Keratinocyte (primary cell): ENCODE measurements at regions not wholly inside any gene's neighbourhood (a gene's known extent, or its start where the extent isn't known, plus 50 kb on each side); places are given as distances from the start of the nearest gene placed in this dataset.
"Not testable (repeated sequence)": the region's sequence is repeated elsewhere in the genome, so short reads cannot be mapped to it uniquely, and the experiment has no call there.

Experiments
- DNase-seq: peaks from one replicate; pipeline ENCODE4 v3.0.0-alpha.2; 2011; ENCODE audit warnings: low read depth, missing footprints, low spot score
- FAIRE-seq: peaks from 2 replicates; lab custom pipeline; 2011; peaks lifted over from hg19 to GRCh38; lab: Jason Lieb, UNC
- H2AFZ ChIP-seq: 2 replicates; pipeline ENCODE4 v1.6.0; 2012; ENCODE audit warnings: low read length, control low read depth, inconsistent platforms; ENCODE audit not compliant: control insufficient read depth
- H3K27ac ChIP-seq: 2 replicates; pipeline ENCODE4 v1.5.1; 2011; ENCODE audit warnings: low read length; ENCODE audit not compliant: control insufficient read depth, insufficient read depth
- H3K27me3 ChIP-seq: 3 replicates; pipeline ENCODE4 v1.6.0; 2011; ENCODE audit warnings: low read length; ENCODE audit not compliant: control insufficient read depth, insufficient read depth; ENCODE audit errors: extremely low read depth
- H3K36me3 ChIP-seq, 2 experiments: 2 replicates in 1 of 2; 3 replicates in 1 of 2; pipeline ENCODE4 v1.5.1; 2011; ENCODE audit warnings: low read length in 2 of 2, mild to moderate bottlenecking in 1 of 2; ENCODE audit not compliant: control insufficient read depth in 2 of 2, insufficient read depth in 2 of 2; ENCODE audit errors: extremely low read depth in 1 of 2
- H3K4me1 ChIP-seq: 3 replicates; pipeline ENCODE4 v1.5.1; 2011; ENCODE audit warnings: low read length; ENCODE audit not compliant: control insufficient read depth, insufficient read depth; ENCODE audit errors: extremely low read depth
- H3K4me2 ChIP-seq: 3 replicates; pipeline ENCODE4 v1.6.0; 2011; ENCODE audit warnings: low read depth, low read length; ENCODE audit not compliant: control insufficient read depth, insufficient read depth; ENCODE audit errors: extremely low read depth
- H3K4me3 ChIP-seq, 3 experiments: fragments of 200-600 bp in 1 of 3; sonication (generic) in 1 of 3; 2 replicates in 2 of 3; 3 replicates in 1 of 3; pipeline ENCODE4 v1.5.1; 2011 to 2016; ENCODE audit warnings: low read length in 3 of 3, mild to moderate bottlenecking in 3 of 3, control low read depth in 2 of 3, inconsistent platforms in 1 of 3, low read depth in 1 of 3, mixed read lengths in 1 of 3, mixed run types in 1 of 3, moderate library complexity in 1 of 3; ENCODE audit not compliant: control insufficient read depth in 2 of 3, insufficient read depth in 2 of 3; ENCODE audit errors: extremely low read depth in 1 of 3
- H3K79me2 ChIP-seq: 2 replicates; pipeline ENCODE4 v1.6.0; 2012; ENCODE audit warnings: low read length; ENCODE audit not compliant: control insufficient read depth, insufficient read depth
- H3K9ac ChIP-seq: 3 replicates; pipeline ENCODE4 v1.6.0; 2011; ENCODE audit warnings: low read length; ENCODE audit not compliant: control insufficient read depth, insufficient read depth; ENCODE audit errors: extremely low read depth
- H3K9me1 ChIP-seq: 3 replicates; pipeline ENCODE4 v1.6.0; 2011; ENCODE audit warnings: low read length; ENCODE audit not compliant: control insufficient read depth, insufficient read depth; ENCODE audit errors: extremely low read depth
- H3K9me3 ChIP-seq: 2 replicates; pipeline ENCODE4 v1.5.1; 2012; ENCODE audit warnings: low read depth, low read length; ENCODE audit not compliant: control insufficient read depth
- H4K20me1 ChIP-seq: 3 replicates; pipeline ENCODE4 v1.6.0; 2011; ENCODE audit warnings: low read length; ENCODE audit not compliant: control insufficient read depth, insufficient read depth; ENCODE audit errors: extremely low read depth
- CTCF ChIP-seq, 3 experiments: IDR thresholded peaks in 1 of 3; conservative IDR thresholded peaks in 1 of 3; optimal IDR thresholded peaks in 1 of 3; 2 replicates in 2 of 3; 3 replicates in 1 of 3; pipeline versions ENCODE3 to v1.5.1; 2011; ENCODE audit warnings: low read length in 3 of 3, mild to moderate bottlenecking in 3 of 3, moderate library complexity in 2 of 3, control low read depth in 1 of 3, inconsistent platforms in 1 of 3; ENCODE audit not compliant: insufficient read depth in 2 of 3; ENCODE audit errors: extremely low read depth in 1 of 3
- EZH2 ChIP-seq: IDR thresholded peaks from one replicate; pipeline ENCODE4 v1.6.1; 2012; ENCODE audit warnings: inconsistent platforms, mild to moderate bottlenecking, low read length, moderate library complexity
- dilution Hi-C: fragments of 300-500 bp; cut with MboI; formaldehyde crosslinking; loops from one replicate; pipeline ENCODE4 v1.7.0; 2020; ENCODE audit warnings: low sequenced_read_pairs; ENCODE audit not compliant: extremely low pct_ligation_motif_present

DNA sequence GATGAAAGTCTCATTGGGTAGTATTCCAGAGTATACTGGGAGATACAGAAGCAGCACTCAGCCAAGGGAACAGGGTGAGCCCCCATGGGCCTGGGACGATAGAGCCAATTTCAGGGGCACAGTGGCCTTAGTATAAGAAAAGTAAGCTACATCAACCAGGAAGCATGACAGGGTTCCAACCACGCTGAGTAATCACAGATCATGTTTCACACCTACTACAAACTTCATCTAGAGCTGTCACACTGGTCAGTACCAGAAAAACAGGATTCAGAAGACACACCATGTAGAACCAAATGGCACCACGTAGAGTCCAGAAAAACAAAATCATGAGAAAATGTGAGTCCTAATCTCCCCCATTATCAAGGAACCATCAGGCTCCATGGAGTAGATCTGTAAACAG is 1292.4 kb upstream of the MIR17HG start:
- H3K9me3 ChIP-seq: no peaks in the 10 kb centered on the region
- H4K20me1 ChIP-seq: no peaks in the 10 kb centered on the region
- dilution Hi-C loops: no loop called here
- no peak overlapping the region for H3K27ac ChIP-seq
- H3K4me2 ChIP-seq: no peak overlapping the region
- H3K4me3 ChIP-seq: no peak overlapping the region
- no peak for FAIRE-seq
- no peak for DNase-seq
- H3K36me3 ChIP-seq: no peaks in the 10 kb centered on the region
- TF ChIP-seq EZH2: no peak
- no peak for TF ChIP-seq CTCF (optimal IDR thresholded peaks at IDR 0.05 in 1 of 3, IDR thresholded peaks at IDR 0.05 in 1 of 3, conservative IDR thresholded peaks at IDR 0.05 in 1 of 3; ENCODE audit: extremely low read depth in 1 of 3, insufficient read depth in 2 of 3, low read length in 3 of 3)
- H2AFZ ChIP-seq: no peak overlapping the region
- H3K27me3 ChIP-seq: no peaks in the 10 kb centered on the region
- no peaks in the 10 kb centered on the region for H3K4me1 ChIP-seq
- H3K9me1 ChIP-seq: no peaks in the 10 kb centered on the region
- no peak overlapping the region for H3K9ac ChIP-seq
- no peaks in the 10 kb centered on the region for H3K79me2 ChIP-seq

DNA sequence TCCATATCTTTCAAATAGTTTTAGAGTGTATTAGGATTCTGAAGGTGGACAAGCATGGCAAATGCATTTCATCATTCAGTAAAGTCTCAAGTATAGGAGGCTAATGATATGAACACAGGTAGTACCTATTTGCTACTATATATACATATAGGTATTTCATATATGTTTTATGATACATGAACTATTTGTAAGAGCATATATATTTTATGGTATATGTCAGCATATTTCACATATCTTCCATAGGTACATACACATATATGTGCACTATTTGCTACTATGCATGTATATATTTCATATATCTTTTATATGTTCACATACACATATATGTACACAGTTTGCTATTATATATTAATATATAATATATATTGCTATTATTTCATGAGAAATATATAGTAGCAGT is 1291.7 kb upstream of the MIR17HG start:
- Histone ChIP-seq H3K4me3 (no peak overlapping the region), H3K27me3 (no peaks in the 10 kb centered on the region), H3K9ac (no peak overlapping the region), H3K9me1 (no peaks in the 10 kb centered on the region), H3K27ac (no peak overlapping the region), H3K79me2 (no peaks in the 10 kb centered on the region), H2AFZ (no peak overlapping the region), H3K9me3 (no peaks in the 10 kb centered on the region), H3K36me3 (no peaks in the 10 kb centered on the region), H3K4me2 (no peak overlapping the region), H3K4me1 (no peaks in the 10 kb centered on the region), H4K20me1 (no peaks in the 10 kb centered on the region)
- dilution Hi-C loops: no loop called here
- TF ChIP-seq EZH2 (no peak), CTCF (optimal IDR thresholded peaks at IDR 0.05 in 1 of 3, IDR thresholded peaks at IDR 0.05 in 1 of 3, conservative IDR thresholded peaks at IDR 0.05 in 1 of 3; ENCODE audit: extremely low read depth in 1 of 3, insufficient read depth in 2 of 3, low read length in 3 of 3) (no peak)
- FAIRE-seq (no peak), DNase-seq (no peak)

GRCh38 chr13:90064226-90064625 is 1283.3 kb upstream of the MIR17HG start:
- H3K4me3 ChIP-seq, DNase-seq, FAIRE-seq, H3K9me3 ChIP-seq, H2AFZ ChIP-seq, H4K20me1 ChIP-seq, H3K9me1 ChIP-seq, H3K27me3 ChIP-seq, H3K27ac ChIP-seq, H3K36me3 ChIP-seq, H3K4me2 ChIP-seq, H3K9ac ChIP-seq, H3K79me2 ChIP-seq, dilution Hi-C loops, H3K4me1 ChIP-seq: not testable (repeated sequence)
